Vagina (tissue), 2 donors: ENCODE measurements at regions not wholly inside any gene's neighbourhood (a gene's known extent, or its start where the extent isn't known, plus 50 kb on each side); places are given as distances from the start of the nearest gene placed in this dataset.

Experiments used
- DNase-seq, 2 donors: peaks; one replicate each; pipeline ENCODE4 v3.0.0-alpha.2; 2017; ENCODE audit errors: extremely low spot score in 2 of 2
- H3K27ac ChIP-seq: fragments of 200-600 bp; sonication (generic); one replicate; pipeline ENCODE4 v1.5.1; 2019
- H3K27me3 ChIP-seq: fragments of 200-600 bp; sonication (generic); one replicate; pipeline ENCODE4 v1.5.1; 2019
- H3K36me3 ChIP-seq, 2 donors: fragments of 200-600 bp; sonication (generic); one replicate each; pipeline ENCODE4 v1.5.1; 2017 to 2019
- H3K4me1 ChIP-seq: fragments of 200-600 bp; sonication (generic); one replicate; pipeline ENCODE4 v1.5.1; 2019
- H3K4me3 ChIP-seq, 2 donors: fragments of 200-600 bp; sonication (generic); 1 replicate in 1 of 2; 2 replicates in 1 of 2; pipeline ENCODE4 v1.5.1; 2016 to 2019
- H3K9me3 ChIP-seq: fragments of 200-600 bp; sonication (generic); one replicate; pipeline ENCODE4 v1.5.1; 2019
- POLR2A ChIP-seq, 2 donors: fragments of 450-650 bp; IDR thresholded peaks; one replicate each; pipeline ENCODE4 v1.6.1; 2017; ENCODE audit warnings: antibody characterized with exemption in 2 of 2, mild to moderate bottlenecking in 2 of 2, moderate library complexity in 2 of 2
- POLR2AphosphoS5 ChIP-seq, 2 donors: sonication (generic); formaldehyde crosslinking; IDR thresholded peaks; one replicate each; pipeline ENCODE4 v1.9.0; 2017; ENCODE audit warnings: antibody characterized with exemption in 2 of 2, mild to moderate bottlenecking in 2 of 2, low read depth in 1 of 2; ENCODE audit not compliant: insufficient read depth in 1 of 2
- intact Hi-C: fragments of 100-400 bp; cut with DNase I; formaldehyde crosslinking; loops from one replicate; pipeline ENCODE4 v1.15.1; 2023
- TF ChIP-seq, protein P1 (sequence below), 3 experiments: fragments of 450-650 bp in 2 of 3; fragments of 200-600 bp in 1 of 3; sonication (generic) in 1 of 3; IDR thresholded peaks; one replicate each; pipeline ENCODE4 v1.5.1; 2017 to 2019; ENCODE audit warnings: antibody characterized with exemption in 3 of 3, mild to moderate bottlenecking in 2 of 3, moderate library complexity in 2 of 3

GRCh38 chr11:92376680-92377079, 152.1 kb downstream of the FAT3 start:
- DNase-seq = no peak
- H3K9me3 ChIP-seq = no peaks in the 10 kb centered on the region
- TF ChIP-seq POLR2AphosphoS5 (IDR thresholded peaks at IDR 0.05; ENCODE audit: insufficient read depth in 1 of 2, low read depth in 1 of 2) = no peak
- no peak for TF ChIP-seq POLR2A (IDR thresholded peaks at IDR 0.05)
- TF ChIP-seq, protein P1, sequence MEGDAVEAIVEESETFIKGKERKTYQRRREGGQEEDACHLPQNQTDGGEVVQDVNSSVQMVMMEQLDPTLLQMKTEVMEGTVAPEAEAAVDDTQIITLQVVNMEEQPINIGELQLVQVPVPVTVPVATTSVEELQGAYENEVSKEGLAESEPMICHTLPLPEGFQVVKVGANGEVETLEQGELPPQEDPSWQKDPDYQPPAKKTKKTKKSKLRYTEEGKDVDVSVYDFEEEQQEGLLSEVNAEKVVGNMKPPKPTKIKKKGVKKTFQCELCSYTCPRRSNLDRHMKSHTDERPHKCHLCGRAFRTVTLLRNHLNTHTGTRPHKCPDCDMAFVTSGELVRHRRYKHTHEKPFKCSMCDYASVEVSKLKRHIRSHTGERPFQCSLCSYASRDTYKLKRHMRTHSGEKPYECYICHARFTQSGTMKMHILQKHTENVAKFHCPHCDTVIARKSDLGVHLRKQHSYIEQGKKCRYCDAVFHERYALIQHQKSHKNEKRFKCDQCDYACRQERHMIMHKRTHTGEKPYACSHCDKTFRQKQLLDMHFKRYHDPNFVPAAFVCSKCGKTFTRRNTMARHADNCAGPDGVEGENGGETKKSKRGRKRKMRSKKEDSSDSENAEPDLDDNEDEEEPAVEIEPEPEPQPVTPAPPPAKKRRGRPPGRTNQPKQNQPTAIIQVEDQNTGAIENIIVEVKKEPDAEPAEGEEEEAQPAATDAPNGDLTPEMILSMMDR (IDR thresholded peaks at IDR 0.05) = no peak
- no peak overlapping the region for H3K27ac ChIP-seq
- H3K4me1 ChIP-seq = no peaks in the 10 kb centered on the region
- H3K27me3 ChIP-seq = no peaks in the 10 kb centered on the region
- intact Hi-C loops = no loop called here
- H3K4me3 ChIP-seq = no peak overlapping the region
- no peaks in the 10 kb centered on the region for H3K36me3 ChIP-seq

DNA sequence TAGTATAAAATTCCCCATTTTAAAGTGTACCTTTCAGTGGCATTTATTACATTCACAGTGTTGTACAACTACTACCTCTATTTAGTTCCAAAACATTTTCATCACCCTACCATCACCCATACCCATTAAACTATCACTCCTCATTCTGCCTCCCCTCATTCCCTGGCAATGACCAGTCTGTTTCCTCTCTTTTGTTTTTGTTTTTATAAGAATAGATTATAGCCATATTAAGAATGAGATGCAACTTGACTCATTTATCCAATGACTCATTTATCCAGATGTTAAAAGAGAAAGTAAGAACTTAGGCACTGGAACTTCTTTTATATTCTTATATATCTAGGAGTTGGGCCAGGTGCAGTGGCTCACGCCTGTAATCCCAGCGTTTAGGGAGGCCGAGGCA, 156.3 kb downstream of the FAT3 start:
- TF ChIP-seq POLR2AphosphoS5 (IDR thresholded peaks at IDR 0.05; ENCODE audit: insufficient read depth in 1 of 2, low read depth in 1 of 2) = no peak
- TF ChIP-seq, protein P1 (IDR thresholded peaks at IDR 0.05) = no peak
- no peak for TF ChIP-seq POLR2A (IDR thresholded peaks at IDR 0.05)
- Histone ChIP-seq H3K4me3 (no peak overlapping the region), H3K27me3 (no peaks in the 10 kb centered on the region), H3K4me1 (peaks cover 13% of the 10 kb centered on the region), H3K9me3 (no peaks in the 10 kb centered on the region), H3K27ac (no peak overlapping the region), H3K36me3 (no peaks in the 10 kb centered on the region)
- intact Hi-C loops = no loop called here
- DNase-seq = no peak

- H3K36me3 ChIP-seq = no peaks in the 10 kb centered on the region
- H3K4me3 ChIP-seq = no peak overlapping the region
- peaks cover 13% of the 10 kb centered on the region for H3K4me1 ChIP-seq
- H3K9me3 ChIP-seq = no peaks in the 10 kb centered on the region
- intact Hi-C loops = no loop called here
- no peak for DNase-seq
- no peaks in the 10 kb centered on the region for H3K27me3 ChIP-seq
- H3K27ac ChIP-seq = no peak overlapping the region
- no peak for TF ChIP-seq POLR2A (IDR thresholded peaks at IDR 0.05)
- TF ChIP-seq, protein P1 (IDR thresholded peaks at IDR 0.05) = no peak
- no peak for TF ChIP-seq POLR2AphosphoS5 (IDR thresholded peaks at IDR 0.05; ENCODE audit: insufficient read depth in 1 of 2, low read depth in 1 of 2)
Observed at GRCh38 chr11:92382311-92382710, 157.7 kb downstream of the FAT3 start.

- TF ChIP-seq, protein P1 (IDR thresholded peaks at IDR 0.05) = no peak
- TF ChIP-seq POLR2AphosphoS5 (IDR thresholded peaks at IDR 0.05; ENCODE audit: insufficient read depth in 1 of 2, low read depth in 1 of 2) = no peak
- no peak for TF ChIP-seq POLR2A (IDR thresholded peaks at IDR 0.05)
- H3K27ac ChIP-seq = no peak overlapping the region
- peaks cover 13% of the 10 kb centered on the region for H3K4me1 ChIP-seq
- H3K9me3 ChIP-seq = no peaks in the 10 kb centered on the region
- H3K27me3 ChIP-seq = no peaks in the 10 kb centered on the region
- no peaks in the 10 kb centered on the region for H3K36me3 ChIP-seq
- no peak overlapping the region for H3K4me3 ChIP-seq
- no peak for DNase-seq
- intact Hi-C loops = no loop called here
Observed at GRCh38 chr11:92383430-92383829, 158.8 kb downstream of the FAT3 start.

DNA sequence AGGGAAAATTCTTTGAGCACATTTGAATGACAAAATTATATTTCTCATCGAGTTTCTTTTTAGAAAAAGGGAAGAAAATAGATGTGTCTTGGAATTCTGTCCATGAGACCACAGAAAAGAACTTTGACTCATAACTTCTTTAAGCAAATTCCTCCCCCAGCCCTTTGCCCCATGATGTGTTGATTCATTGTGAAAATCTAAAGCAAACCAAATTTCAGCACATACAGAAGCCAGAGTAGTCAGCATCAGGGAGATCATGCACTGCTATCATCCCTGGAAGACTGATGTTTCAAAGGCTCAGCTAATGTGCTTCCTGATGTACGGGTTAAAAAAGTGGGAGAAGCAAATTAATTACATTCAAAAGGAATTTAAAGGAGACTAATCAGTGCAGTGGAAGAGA, 159.7 kb downstream of the FAT3 start:
- no peak for DNase-seq
- no peak overlapping the region for H3K27ac ChIP-seq
- no peak overlapping the region for H3K4me3 ChIP-seq
- TF ChIP-seq, protein P1 (IDR thresholded peaks at IDR 0.05) = no peak
- TF ChIP-seq POLR2AphosphoS5 (IDR thresholded peaks at IDR 0.05; ENCODE audit: insufficient read depth in 1 of 2, low read depth in 1 of 2) (no peak), POLR2A (IDR thresholded peaks at IDR 0.05) (no peak)
- H3K27me3 ChIP-seq = no peaks in the 10 kb centered on the region
- peaks cover 13% of the 10 kb centered on the region for H3K4me1 ChIP-seq
- intact Hi-C loops = no loop called here
- H3K9me3 ChIP-seq = no peaks in the 10 kb centered on the region
- no peaks in the 10 kb centered on the region for H3K36me3 ChIP-seq
